ENCODE measurements at regions not wholly inside any gene's neighbourhood (a gene's known extent, or its start where the extent isn't known, plus 50 kb on each side); places are given as distances from the start of the nearest gene placed in this dataset.

GRCh38 chr15:38622908-38623307 is 58.3 kb upstream of the RASGRP1 start:
- H3K27me3 ChIP-seq (ENCODE audit: control insufficient read depth in 2 of 2, insufficient read depth in 2 of 2, low read length in 2 of 2), result no peaks in the 10 kb centered on the region
- Mint-ChIP-seq H3K4me3 (no peak overlapping the region), H3K27ac (no peak overlapping the region), H3K27me3 (ENCODE audit: low read depth in 3 of 3) (peaks cover 0 to 2% (median 0%) of the 10 kb centered on the region in 3 donors), H3K36me3 (no peaks in the 10 kb centered on the region), H3K9me3 (no peaks in the 10 kb centered on the region), H3K4me1 (peaks cover 23% of the 10 kb centered on the region)
- intact Hi-C loops (cut with micrococcal nuclease), result no loop called here
- TF ChIP-seq CTCF (IDR thresholded peaks at IDR 0.05), result no peak
- no peaks in the 10 kb centered on the region for H4K20me1 ChIP-seq (ENCODE audit: insufficient read depth, low read length)
- DNase-seq, result no peak
- H3K79me2 ChIP-seq (ENCODE audit: insufficient read depth, low read length), result no peaks in the 10 kb centered on the region
- H3K4me2 ChIP-seq (replicated peaks; ENCODE audit: extremely low read depth, low read length, poor library complexity, severe bottlenecking), result no peak overlapping the region
- WGBS (ENCODE audit: insufficient coverage), result 98% methylated on average over 2 of the region's 5 CpGs
- no peak overlapping the region for H2AFZ ChIP-seq (ENCODE audit: insufficient read depth, low read depth, low read length, poor library complexity, severe bottlenecking)
- no peak overlapping the region for H3K9ac ChIP-seq (ENCODE audit: insufficient read depth, low read length, poor library complexity, severe bottlenecking)
- H3K27ac ChIP-seq (ENCODE audit: low read depth in 1 of 2, low read length in 2 of 2), result no peak overlapping the region
- no peaks in the 10 kb centered on the region for H3K36me3 ChIP-seq (replicated peaks in 1 of 2; ENCODE audit: control insufficient read depth in 1 of 2, insufficient read depth in 2 of 2, low read length in 2 of 2)
- H3K4me1 ChIP-seq (ENCODE audit: control insufficient read depth in 1 of 2, insufficient read depth in 2 of 2, low read length in 2 of 2), result peaks cover 12 to 21% of the 10 kb centered on the region in 2 donors
- H3K4me3 ChIP-seq (replicated peaks in 1 of 3; ENCODE audit: low read depth in 2 of 3, low read length in 3 of 3), result no peak overlapping the region
- H3K9me3 ChIP-seq (replicated peaks in 1 of 2; ENCODE audit: control insufficient read depth in 1 of 2, insufficient read depth in 1 of 2, low read length in 2 of 2), result no peaks in the 10 kb centered on the region

- H3K4me3 Mint-ChIP-seq, result no peak overlapping the region
- peaks cover 0 to 2% (median 0%) of the 10 kb centered on the region in 3 donors for H3K27me3 Mint-ChIP-seq (ENCODE audit: low read depth in 3 of 3)
- H3K4me1 ChIP-seq (ENCODE audit: control insufficient read depth in 1 of 2, insufficient read depth in 2 of 2, low read length in 2 of 2), result peaks cover 12 to 21% of the 10 kb centered on the region in 2 donors
- no peaks in the 10 kb centered on the region for H3K36me3 Mint-ChIP-seq
- H3K4me3 ChIP-seq (replicated peaks in 1 of 3; ENCODE audit: low read depth in 2 of 3, low read length in 3 of 3), result no peak overlapping the region
- H3K36me3 ChIP-seq (replicated peaks in 1 of 2; ENCODE audit: control insufficient read depth in 1 of 2, insufficient read depth in 2 of 2, low read length in 2 of 2), result no peaks in the 10 kb centered on the region
- no peaks in the 10 kb centered on the region for H3K27me3 ChIP-seq (ENCODE audit: control insufficient read depth in 2 of 2, insufficient read depth in 2 of 2, low read length in 2 of 2)
- no peak overlapping the region for H3K27ac ChIP-seq (ENCODE audit: low read depth in 1 of 2, low read length in 2 of 2)
- peaks cover 23% of the 10 kb centered on the region for H3K4me1 Mint-ChIP-seq
- no peak overlapping the region for H3K9ac ChIP-seq (ENCODE audit: insufficient read depth, low read length, poor library complexity, severe bottlenecking)
- DNase-seq, result no peak
- no peaks in the 10 kb centered on the region for H4K20me1 ChIP-seq (ENCODE audit: insufficient read depth, low read length)
- 40% methylated on average over 2 of the region's 5 CpGs for WGBS (ENCODE audit: insufficient coverage)
- no peak overlapping the region for H3K4me2 ChIP-seq (replicated peaks; ENCODE audit: extremely low read depth, low read length, poor library complexity, severe bottlenecking)
- no peak overlapping the region for H2AFZ ChIP-seq (ENCODE audit: insufficient read depth, low read depth, low read length, poor library complexity, severe bottlenecking)
- intact Hi-C loops (cut with micrococcal nuclease), result no loop called here
- H3K9me3 Mint-ChIP-seq, result no peaks in the 10 kb centered on the region
- TF ChIP-seq CTCF (IDR thresholded peaks at IDR 0.05), result no peak
- no peaks in the 10 kb centered on the region for H3K79me2 ChIP-seq (ENCODE audit: insufficient read depth, low read length)
- H3K9me3 ChIP-seq (replicated peaks in 1 of 2; ENCODE audit: control insufficient read depth in 1 of 2, insufficient read depth in 1 of 2, low read length in 2 of 2), result no peaks in the 10 kb centered on the region
- no peak overlapping the region for H3K27ac Mint-ChIP-seq
Measured at GRCh38 chr15:38623744-38624143, 59.1 kb upstream of the RASGRP1 start.
